ENCODE measurements at regions not wholly inside any gene's neighbourhood (a gene's known extent, or its start where the extent isn't known, plus 50 kb on each side); places are given as distances from the start of the nearest gene placed in this dataset.
A peak's percentile ranks its signal among the peaks of the same experiment; 100 is the strongest.

GRCh38 chr1:200351826-200352549 lies 57.8 kb downstream of the ZNF281 start:
- TF ChIP-seq CTCF (IDR thresholded peaks at IDR 0.05; ENCODE audit: insufficient read depth, low read depth, low read length) (peak; percentile 14), EZH2 (IDR thresholded peaks at IDR 0.05; ENCODE audit: insufficient read depth, low read length) (no peak)

All from astrocyte (in vitro differentiated cells and primary cell).